Activated naive CD8-positive, alpha-beta T cell treated with anti-CD3 and anti-CD28 coated beads for 36 hours (primary cell): ENCODE measurements at regions not wholly inside any gene's neighbourhood (a gene's known extent, or its start where the extent isn't known, plus 50 kb on each side); places are given as distances from the start of the nearest gene placed in this dataset.

Source experiments
- DNase-seq: peaks from one replicate; pipeline ENCODE4 v3.0.0; 2021
- H3K27ac Mint-ChIP-seq: one replicate; pipeline ENCODE4 v1.8.0; 2022; ENCODE audit warnings: mild to moderate bottlenecking, moderate library complexity, mixed read lengths
- H3K27me3 Mint-ChIP-seq: one replicate; pipeline ENCODE4 v1.8.0; 2022; ENCODE audit warnings: mild to moderate bottlenecking, mixed read lengths
- H3K36me3 Mint-ChIP-seq: one replicate; pipeline ENCODE4 v1.8.0; 2021; ENCODE audit warnings: mild to moderate bottlenecking, mixed read lengths
- H3K4me1 Mint-ChIP-seq: one replicate; pipeline ENCODE4 v1.8.0; 2021; ENCODE audit warnings: mixed read lengths
- H3K4me3 Mint-ChIP-seq: one replicate; pipeline ENCODE4 v1.8.0; 2022; ENCODE audit warnings: mild to moderate bottlenecking, moderate library complexity, mixed read lengths
- H3K9me3 Mint-ChIP-seq: one replicate; pipeline ENCODE4 v1.8.0; 2022; ENCODE audit warnings: mixed read lengths

DNA sequence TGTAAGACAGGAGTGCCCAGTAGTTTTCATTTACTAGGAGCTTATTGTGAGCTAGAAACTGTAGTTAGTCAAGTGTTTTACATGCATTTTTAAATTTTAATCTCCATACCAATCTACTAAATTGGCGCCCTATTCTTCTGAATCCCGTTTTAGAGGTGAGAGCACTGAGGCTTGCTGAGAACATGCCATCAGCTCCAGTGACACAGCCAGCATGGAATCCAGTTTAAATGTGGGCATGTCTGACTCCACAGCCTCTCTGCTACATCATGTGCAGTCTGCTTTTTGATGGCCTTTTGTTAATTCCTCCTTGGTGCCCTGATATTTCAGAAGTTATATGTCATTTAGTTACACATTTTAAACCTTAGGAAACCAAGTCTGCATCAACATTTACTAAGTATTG is 325.4 kb downstream of the DLEU7 start:
- Mint-ChIP-seq H3K36me3 (no peaks in the 10 kb centered on the region), H3K27me3 (peaks cover 5% of the 10 kb centered on the region), H3K4me3 (no peak overlapping the region), H3K27ac (no peak overlapping the region), H3K9me3 (no peaks in the 10 kb centered on the region), H3K4me1 (peaks cover 4% of the 10 kb centered on the region)
- no peak for DNase-seq

- Mint-ChIP-seq H3K9me3 (no peaks in the 10 kb centered on the region), H3K4me1 (peaks cover 4% of the 10 kb centered on the region), H3K27me3 (peaks cover 5% of the 10 kb centered on the region), H3K27ac (no peak overlapping the region), H3K4me3 (no peak overlapping the region), H3K36me3 (no peaks in the 10 kb centered on the region)
- DNase-seq: no peak
These were observed 324.7 kb downstream of the DLEU7 start for GRCh38 chr13:50518781-50519201.

DNA sequence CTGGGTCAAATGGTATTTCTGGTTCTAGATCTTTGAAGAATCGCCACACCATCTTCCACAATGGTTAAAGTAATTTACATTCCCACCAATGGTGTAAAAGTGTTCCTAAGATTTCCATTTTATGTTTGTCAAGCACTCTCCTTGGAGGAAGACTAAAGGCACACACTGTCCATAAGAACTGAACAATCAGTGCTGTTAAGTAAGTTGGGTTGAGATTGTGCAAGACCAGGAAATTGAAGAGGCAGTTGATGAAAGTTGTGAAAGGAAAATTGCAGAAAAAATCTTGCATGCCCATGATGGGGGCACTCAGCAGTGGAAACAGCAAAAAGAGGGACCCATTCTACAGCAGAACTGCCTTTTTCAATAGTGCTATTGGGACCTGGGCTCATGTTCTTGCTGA is 323.6 kb downstream of the DLEU7 start:
- H3K4me3 Mint-ChIP-seq: no peak overlapping the region
- DNase-seq: no peak
- peaks cover 5% of the 10 kb centered on the region for H3K27me3 Mint-ChIP-seq
- no peaks in the 10 kb centered on the region for H3K36me3 Mint-ChIP-seq
- H3K27ac Mint-ChIP-seq: no peak overlapping the region
- no peaks in the 10 kb centered on the region for H3K9me3 Mint-ChIP-seq
- H3K4me1 Mint-ChIP-seq: peaks cover 4% of the 10 kb centered on the region

GRCh38 chr13:50521006-50521830 is 322.3 kb downstream of the DLEU7 start:
- Mint-ChIP-seq H3K36me3 (no peaks in the 10 kb centered on the region), H3K4me3 (no peak overlapping the region), H3K27me3 (peaks cover 8% of the 10 kb centered on the region), H3K27ac (no peak overlapping the region), H3K4me1 (peaks cover 4% of the 10 kb centered on the region), H3K9me3 (no peaks in the 10 kb centered on the region)
- no peak for DNase-seq

DNA sequence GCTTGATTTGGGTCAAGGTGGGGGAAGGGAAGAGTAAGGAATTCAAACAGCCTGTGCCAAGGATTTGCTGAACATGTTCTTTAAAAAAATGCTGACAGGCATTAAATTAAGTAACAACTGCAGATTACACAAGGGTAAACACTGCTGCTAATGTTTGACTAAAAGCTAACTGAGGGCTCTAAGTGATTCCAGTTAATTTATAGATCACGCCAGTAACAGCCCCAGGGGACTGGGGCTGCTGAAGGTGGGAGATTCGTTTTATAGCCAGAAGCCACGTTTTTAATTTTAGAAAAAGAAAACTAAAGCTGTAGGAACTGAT is 321.7 kb downstream of the DLEU7 start:
- no peak overlapping the region for H3K4me3 Mint-ChIP-seq
- H3K36me3 Mint-ChIP-seq: no peaks in the 10 kb centered on the region
- DNase-seq: no peak
- no peaks in the 10 kb centered on the region for H3K9me3 Mint-ChIP-seq
- H3K27ac Mint-ChIP-seq: no peak overlapping the region
- peaks cover 6% of the 10 kb centered on the region for H3K4me1 Mint-ChIP-seq
- H3K27me3 Mint-ChIP-seq: peaks cover 8% of the 10 kb centered on the region

- Mint-ChIP-seq H3K27ac (no peak overlapping the region), H3K4me3 (no peak overlapping the region), H3K9me3 (no peaks in the 10 kb centered on the region), H3K27me3 (peaks cover 9% of the 10 kb centered on the region), H3K36me3 (no peaks in the 10 kb centered on the region), H3K4me1 (peaks cover 8% of the 10 kb centered on the region)
- no peak for DNase-seq
These were observed 321.0 kb downstream of the DLEU7 start for GRCh38 chr13:50522506-50522905.

DNA sequence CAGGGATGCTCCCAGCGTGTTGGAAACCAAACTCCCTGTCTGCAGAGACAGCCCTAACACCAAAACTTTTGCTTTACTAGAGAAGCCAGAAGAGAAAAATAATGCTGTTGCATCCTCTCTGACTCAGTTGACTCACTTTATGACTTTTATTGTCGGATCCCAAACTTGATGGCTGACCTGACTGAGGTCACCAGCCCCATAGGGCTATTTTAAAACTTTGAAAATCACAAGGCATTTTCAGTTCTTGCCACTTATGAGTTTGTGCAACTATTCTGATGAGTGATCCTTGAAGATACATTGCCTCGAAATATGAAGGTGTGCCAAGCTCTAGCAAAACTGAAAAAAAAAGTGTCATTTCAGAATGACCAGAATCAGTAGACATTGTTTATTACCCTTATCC is 320.2 kb downstream of the DLEU7 start:
- no peaks in the 10 kb centered on the region for H3K9me3 Mint-ChIP-seq
- peaks cover 12% of the 10 kb centered on the region for H3K27me3 Mint-ChIP-seq
- no peaks in the 10 kb centered on the region for H3K36me3 Mint-ChIP-seq
- H3K4me1 Mint-ChIP-seq: peaks cover 15% of the 10 kb centered on the region
- H3K27ac Mint-ChIP-seq: no peak overlapping the region
- no peak for DNase-seq
- H3K4me3 Mint-ChIP-seq: no peak overlapping the region

DNA sequence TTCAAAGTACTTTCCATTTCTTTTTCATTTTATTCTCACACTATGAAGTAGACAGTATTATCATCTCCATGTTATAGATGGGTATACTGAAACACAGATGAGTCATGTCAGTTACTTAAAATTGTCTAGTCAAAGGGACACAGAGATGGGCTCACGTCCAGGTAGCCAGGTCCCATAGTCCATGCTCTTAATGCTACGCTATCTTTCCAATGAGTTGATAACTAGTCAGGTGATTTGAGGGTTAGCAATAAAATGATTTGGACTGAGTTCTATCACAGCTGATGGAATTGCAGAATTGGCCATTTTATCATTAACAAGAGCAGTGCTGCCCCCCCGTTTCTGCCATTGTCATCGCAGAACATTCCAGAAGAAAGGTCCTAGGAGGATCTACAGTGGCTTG is 318.9 kb downstream of the DLEU7 start:
- Mint-ChIP-seq H3K27me3 (peaks cover 11% of the 10 kb centered on the region), H3K27ac (no peak overlapping the region), H3K9me3 (no peaks in the 10 kb centered on the region), H3K36me3 (no peaks in the 10 kb centered on the region), H3K4me1 (peaks cover 20% of the 10 kb centered on the region), H3K4me3 (no peak overlapping the region)
- no peak for DNase-seq

- no peak overlapping the region for H3K4me3 Mint-ChIP-seq
- no peak for DNase-seq
- no peaks in the 10 kb centered on the region for H3K9me3 Mint-ChIP-seq
- H3K4me1 Mint-ChIP-seq: peaks cover 18% of the 10 kb centered on the region
- H3K36me3 Mint-ChIP-seq: no peaks in the 10 kb centered on the region
- peaks cover 10% of the 10 kb centered on the region for H3K27me3 Mint-ChIP-seq
- no peak overlapping the region for H3K27ac Mint-ChIP-seq
These were observed 316.8 kb downstream of the DLEU7 start for GRCh38 chr13:50526661-50527071.

- H3K4me1 Mint-ChIP-seq: peaks cover 18% of the 10 kb centered on the region
- H3K27me3 Mint-ChIP-seq: peaks cover 10% of the 10 kb centered on the region
- H3K36me3 Mint-ChIP-seq: no peaks in the 10 kb centered on the region
- DNase-seq: no peak
- H3K4me3 Mint-ChIP-seq: no peak overlapping the region
- H3K27ac Mint-ChIP-seq: no peak overlapping the region
- H3K9me3 Mint-ChIP-seq: no peaks in the 10 kb centered on the region
These were observed 316.3 kb downstream of the DLEU7 start for GRCh38 chr13:50527188-50527587.

GRCh38 chr13:50527612-50528509 is 315.6 kb downstream of the DLEU7 start:
- Mint-ChIP-seq H3K36me3 (no peaks in the 10 kb centered on the region), H3K9me3 (no peaks in the 10 kb centered on the region), H3K4me3 (no peak overlapping the region), H3K27ac (no peak overlapping the region), H3K27me3 (peaks cover 10% of the 10 kb centered on the region), H3K4me1 (peaks cover 18% of the 10 kb centered on the region)
- no peak for DNase-seq

- no peaks in the 10 kb centered on the region for H3K36me3 Mint-ChIP-seq
- no peak for DNase-seq
- H3K27me3 Mint-ChIP-seq: peaks cover 10% of the 10 kb centered on the region
- H3K4me3 Mint-ChIP-seq: no peak overlapping the region
- peaks cover 4% of the 10 kb centered on the region for H3K9me3 Mint-ChIP-seq
- H3K27ac Mint-ChIP-seq: no peak overlapping the region
- peaks cover 18% of the 10 kb centered on the region for H3K4me1 Mint-ChIP-seq
These were observed 314.2 kb downstream of the DLEU7 start for GRCh38 chr13:50529154-50529882.

- peaks cover 14% of the 10 kb centered on the region for H3K4me1 Mint-ChIP-seq
- H3K27me3 Mint-ChIP-seq: peaks cover 7% of the 10 kb centered on the region
- H3K4me3 Mint-ChIP-seq: no peak overlapping the region
- peaks cover 21% of the 10 kb centered on the region for H3K9me3 Mint-ChIP-seq
- H3K27ac Mint-ChIP-seq: no peak overlapping the region
- no peak for DNase-seq
- peaks cover 8% of the 10 kb centered on the region for H3K36me3 Mint-ChIP-seq
These were observed 311.3 kb downstream of the DLEU7 start for GRCh38 chr13:50531917-50532899.

- Mint-ChIP-seq H3K4me1 (no peaks in the 10 kb centered on the region), H3K27me3 (no peaks in the 10 kb centered on the region), H3K9me3 (peaks cover 29% of the 10 kb centered on the region), H3K27ac (no peak overlapping the region), H3K36me3 (peaks cover 16% of the 10 kb centered on the region), H3K4me3 (no peak overlapping the region)
- DNase-seq: no peak
These were observed 308.4 kb downstream of the DLEU7 start for GRCh38 chr13:50535050-50535449.
